Endothelial cell of umbilical vein (primary cell): ENCODE measurements at regions not wholly inside any gene's neighbourhood (a gene's known extent, or its start where the extent isn't known, plus 50 kb on each side); places are given as distances from the start of the nearest gene placed in this dataset.
"Not testable (repeated sequence)": the region's sequence is repeated elsewhere in the genome, so short reads cannot be mapped to it uniquely, and the experiment has no call there.

Source experiments
- CTCF ChIP-seq, 2 donors: IDR thresholded peaks; 1 replicate in 1 of 2; 2 replicates in 1 of 2; pipeline ENCODE4 v1.5.1; 2011; ENCODE audit warnings: low read length in 2 of 2, mild to moderate bottlenecking in 2 of 2, moderate library complexity in 2 of 2, control low read depth in 1 of 2, inconsistent platforms in 1 of 2, low read depth in 1 of 2; ENCODE audit not compliant: insufficient read depth in 1 of 2; ENCODE audit errors: extremely low read depth in 1 of 2
- POLR2A ChIP-seq: IDR thresholded peaks from 2 replicates; pipeline ENCODE4 v1.6.1; 2012; ENCODE audit warnings: low read depth, mild to moderate bottlenecking, control low read depth, low read length

- TF ChIP-seq CTCF (IDR thresholded peaks at IDR 0.05; ENCODE audit: extremely low read depth in 1 of 2, insufficient read depth in 1 of 2, low read depth in 1 of 2, low read length in 2 of 2); POLR2A: not testable (repeated sequence)
Measured at GRCh38 chr18:29715960-29716359, 1326.6 kb downstream of the DSC3 start.
